ENCODE measurements at regions not wholly inside any gene's neighbourhood (a gene's known extent, or its start where the extent isn't known, plus 50 kb on each side); places are given as distances from the start of the nearest gene placed in this dataset.

GRCh38 chr3:197368821-197369220 is 70.4 kb upstream of the DLG1 start:
- Mint-ChIP-seq H3K9me3 (no peaks in the 10 kb centered on the region), H3K27me3 (ENCODE audit: low read depth in 3 of 3) (peaks cover 6 to 14% (median 8%) of the 10 kb centered on the region in 3 donors), H3K4me3 (no peak overlapping the region), H3K27ac (no peak overlapping the region), H3K4me1 (no peaks in the 10 kb centered on the region), H3K36me3 (no peaks in the 10 kb centered on the region)
- Histone ChIP-seq H3K9ac (ENCODE audit: insufficient read depth, low read length, poor library complexity, severe bottlenecking) (no peak overlapping the region), H4K20me1 (ENCODE audit: insufficient read depth, low read length) (no peaks in the 10 kb centered on the region), H3K4me2 (replicated peaks; ENCODE audit: extremely low read depth, low read length, poor library complexity, severe bottlenecking) (no peak overlapping the region), H3K27ac (ENCODE audit: low read depth in 1 of 2, low read length in 2 of 2) (no peak overlapping the region), H3K79me2 (ENCODE audit: insufficient read depth, low read length) (no peaks in the 10 kb centered on the region), H3K9me3 (replicated peaks in 1 of 2; ENCODE audit: control insufficient read depth in 1 of 2, insufficient read depth in 1 of 2, low read length in 2 of 2) (no peaks in the 10 kb centered on the region), H3K27me3 (ENCODE audit: control insufficient read depth in 2 of 2, insufficient read depth in 2 of 2, low read length in 2 of 2) (no peaks in the 10 kb centered on the region), H3K36me3 (replicated peaks in 1 of 2; ENCODE audit: control insufficient read depth in 1 of 2, insufficient read depth in 2 of 2, low read length in 2 of 2) (no peaks in the 10 kb centered on the region), H3K4me3 (replicated peaks in 1 of 3; ENCODE audit: low read depth in 2 of 3, low read length in 3 of 3) (no peak overlapping the region), H2AFZ (ENCODE audit: insufficient read depth, low read depth, low read length, poor library complexity, severe bottlenecking) (no peak overlapping the region), H3K4me1 (ENCODE audit: control insufficient read depth in 1 of 2, insufficient read depth in 2 of 2, low read length in 2 of 2) (no peaks in the 10 kb centered on the region)
- DNase-seq = no peak
- WGBS (ENCODE audit: insufficient coverage) = 82% methylated on average over 2 of the region's 4 CpGs
- TF ChIP-seq CTCF (IDR thresholded peaks at IDR 0.05) = no peak
- intact Hi-C loops (cut with micrococcal nuclease) = no loop called here

- no peak overlapping the region for H3K27ac Mint-ChIP-seq
- H3K27me3 Mint-ChIP-seq (ENCODE audit: low read depth in 3 of 3) = peaks cover 6 to 14% (median 8%) of the 10 kb centered on the region in 3 donors
- H3K4me3 Mint-ChIP-seq = no peak overlapping the region
- intact Hi-C loops (cut with micrococcal nuclease) = no loop called here
- Histone ChIP-seq H3K4me3 (replicated peaks in 1 of 3; ENCODE audit: low read depth in 2 of 3, low read length in 3 of 3) (no peak overlapping the region), H3K9me3 (replicated peaks in 1 of 2; ENCODE audit: control insufficient read depth in 1 of 2, insufficient read depth in 1 of 2, low read length in 2 of 2) (no peaks in the 10 kb centered on the region), H3K79me2 (ENCODE audit: insufficient read depth, low read length) (no peaks in the 10 kb centered on the region), H3K9ac (ENCODE audit: insufficient read depth, low read length, poor library complexity, severe bottlenecking) (no peak overlapping the region), H3K27me3 (ENCODE audit: control insufficient read depth in 2 of 2, insufficient read depth in 2 of 2, low read length in 2 of 2) (no peaks in the 10 kb centered on the region), H3K27ac (ENCODE audit: low read depth in 1 of 2, low read length in 2 of 2) (no peak overlapping the region), H3K4me2 (replicated peaks; ENCODE audit: extremely low read depth, low read length, poor library complexity, severe bottlenecking) (no peak overlapping the region), H3K4me1 (ENCODE audit: control insufficient read depth in 1 of 2, insufficient read depth in 2 of 2, low read length in 2 of 2) (no peaks in the 10 kb centered on the region), H4K20me1 (ENCODE audit: insufficient read depth, low read length) (no peaks in the 10 kb centered on the region), H3K36me3 (replicated peaks in 1 of 2; ENCODE audit: control insufficient read depth in 1 of 2, insufficient read depth in 2 of 2, low read length in 2 of 2) (no peaks in the 10 kb centered on the region), H2AFZ (ENCODE audit: insufficient read depth, low read depth, low read length, poor library complexity, severe bottlenecking) (no peak overlapping the region)
- no peak for TF ChIP-seq CTCF (IDR thresholded peaks at IDR 0.05)
- no peaks in the 10 kb centered on the region for H3K36me3 Mint-ChIP-seq
- H3K9me3 Mint-ChIP-seq = no peaks in the 10 kb centered on the region
- no peaks in the 10 kb centered on the region for H3K4me1 Mint-ChIP-seq
- WGBS (ENCODE audit: insufficient coverage) = 58% methylated on average over 4 of the region's 4 CpGs
- no peak for DNase-seq
Observed at GRCh38 chr3:197368330-197368729, 69.9 kb upstream of the DLG1 start.
